ENCODE measurements at regions not wholly inside any gene's neighbourhood (a gene's known extent, or its start where the extent isn't known, plus 50 kb on each side); places are given as distances from the start of the nearest gene placed in this dataset.
"Not testable (repeated sequence)": the region's sequence is repeated elsewhere in the genome, so short reads cannot be mapped to it uniquely, and the experiment has no call there.

DNA sequence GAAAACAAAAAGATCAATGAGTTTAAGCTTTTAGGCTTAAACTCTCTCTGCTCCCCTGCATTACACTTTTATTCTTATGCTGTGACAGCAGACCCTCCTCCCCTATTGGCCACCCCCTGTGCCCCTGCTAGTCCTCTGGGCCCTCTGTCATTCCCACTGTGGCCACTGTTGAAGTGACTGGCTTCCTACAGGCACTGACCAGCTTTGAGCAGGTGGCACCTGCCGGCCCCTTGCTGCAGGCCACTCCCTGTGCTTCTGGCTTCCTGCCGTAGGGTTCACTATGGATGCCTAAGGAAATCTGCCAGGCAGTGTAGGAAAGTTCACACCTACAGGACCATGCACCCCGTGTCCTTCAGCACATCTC lies 156.5 kb upstream of the L3MBTL4 start:
- TF ChIP-seq, protein P1, sequence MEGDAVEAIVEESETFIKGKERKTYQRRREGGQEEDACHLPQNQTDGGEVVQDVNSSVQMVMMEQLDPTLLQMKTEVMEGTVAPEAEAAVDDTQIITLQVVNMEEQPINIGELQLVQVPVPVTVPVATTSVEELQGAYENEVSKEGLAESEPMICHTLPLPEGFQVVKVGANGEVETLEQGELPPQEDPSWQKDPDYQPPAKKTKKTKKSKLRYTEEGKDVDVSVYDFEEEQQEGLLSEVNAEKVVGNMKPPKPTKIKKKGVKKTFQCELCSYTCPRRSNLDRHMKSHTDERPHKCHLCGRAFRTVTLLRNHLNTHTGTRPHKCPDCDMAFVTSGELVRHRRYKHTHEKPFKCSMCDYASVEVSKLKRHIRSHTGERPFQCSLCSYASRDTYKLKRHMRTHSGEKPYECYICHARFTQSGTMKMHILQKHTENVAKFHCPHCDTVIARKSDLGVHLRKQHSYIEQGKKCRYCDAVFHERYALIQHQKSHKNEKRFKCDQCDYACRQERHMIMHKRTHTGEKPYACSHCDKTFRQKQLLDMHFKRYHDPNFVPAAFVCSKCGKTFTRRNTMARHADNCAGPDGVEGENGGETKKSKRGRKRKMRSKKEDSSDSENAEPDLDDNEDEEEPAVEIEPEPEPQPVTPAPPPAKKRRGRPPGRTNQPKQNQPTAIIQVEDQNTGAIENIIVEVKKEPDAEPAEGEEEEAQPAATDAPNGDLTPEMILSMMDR (IDR thresholded peaks at IDR 0.05; ENCODE audit: extremely low read depth, missing control alignments), result no peak
- DNase-seq (ENCODE audit: low spot score), result no peak

DNA sequence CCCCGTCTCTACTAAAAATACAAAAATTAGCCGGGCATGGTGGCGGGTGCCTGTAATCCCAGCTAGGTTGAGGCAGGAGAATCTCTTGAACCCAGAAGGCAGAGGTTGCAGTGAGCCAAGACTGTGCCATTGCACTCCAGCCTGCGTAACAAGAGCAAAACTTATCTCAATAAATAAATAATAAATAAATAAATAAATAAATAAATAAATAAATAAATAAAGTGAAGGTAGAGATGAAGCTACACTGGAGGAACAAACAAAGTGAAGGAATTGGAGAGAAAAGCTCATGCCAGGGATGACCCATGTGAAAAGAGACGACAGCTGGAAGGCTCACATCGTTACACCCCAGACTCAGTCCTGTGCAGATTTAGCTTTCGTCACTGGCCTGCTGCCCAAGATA lies 157.3 kb upstream of the ARHGAP28 start:
- DNase-seq (ENCODE audit: low spot score), result not testable (repeated sequence)

DNA sequence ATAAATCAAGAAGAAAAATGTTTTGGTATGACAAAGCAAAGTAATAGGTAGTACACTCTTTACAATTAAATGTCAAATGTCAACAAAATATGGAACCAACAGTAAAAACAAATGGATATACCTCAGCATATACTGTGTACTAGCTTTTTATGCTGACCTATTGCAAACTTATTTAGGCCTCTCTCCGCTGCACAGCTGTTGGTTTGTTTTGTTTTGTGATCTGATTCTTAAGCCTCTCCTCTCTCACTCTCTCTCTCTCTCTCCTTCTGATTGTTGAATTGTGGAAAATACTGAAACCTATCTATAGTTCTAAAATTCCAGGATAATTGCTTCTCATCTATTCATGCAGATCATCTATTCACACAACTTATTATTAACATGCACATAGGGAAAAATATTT lies 154.9 kb upstream of the ARHGAP28 start:
- TF ChIP-seq, protein P1 (IDR thresholded peaks at IDR 0.05; ENCODE audit: extremely low read depth, missing control alignments), result no peak
- no peak for DNase-seq (ENCODE audit: low spot score)

DNA sequence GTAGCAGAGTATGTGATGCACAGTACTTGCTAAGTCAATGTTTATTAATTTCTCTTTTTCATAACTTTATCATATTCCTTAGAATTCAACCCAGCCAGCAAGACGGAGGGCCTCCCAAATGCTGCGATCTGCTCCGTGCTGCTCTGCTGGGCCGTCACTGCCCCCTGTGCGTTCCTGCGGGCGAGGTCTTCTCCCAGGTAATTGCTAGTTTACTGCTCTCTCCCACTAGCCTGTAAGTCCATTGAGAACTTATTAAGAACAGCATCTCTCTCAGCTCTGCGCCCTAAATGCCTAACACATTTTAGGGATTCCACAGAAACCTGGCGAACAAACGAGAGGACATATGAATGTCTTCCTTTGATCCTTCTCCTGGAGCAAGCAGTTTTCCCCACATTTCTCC lies 153.6 kb upstream of the ARHGAP28 start:
- TF ChIP-seq, protein P1 (IDR thresholded peaks at IDR 0.05; ENCODE audit: extremely low read depth, missing control alignments), result no peak
- DNase-seq (ENCODE audit: low spot score), result no peak

DNA sequence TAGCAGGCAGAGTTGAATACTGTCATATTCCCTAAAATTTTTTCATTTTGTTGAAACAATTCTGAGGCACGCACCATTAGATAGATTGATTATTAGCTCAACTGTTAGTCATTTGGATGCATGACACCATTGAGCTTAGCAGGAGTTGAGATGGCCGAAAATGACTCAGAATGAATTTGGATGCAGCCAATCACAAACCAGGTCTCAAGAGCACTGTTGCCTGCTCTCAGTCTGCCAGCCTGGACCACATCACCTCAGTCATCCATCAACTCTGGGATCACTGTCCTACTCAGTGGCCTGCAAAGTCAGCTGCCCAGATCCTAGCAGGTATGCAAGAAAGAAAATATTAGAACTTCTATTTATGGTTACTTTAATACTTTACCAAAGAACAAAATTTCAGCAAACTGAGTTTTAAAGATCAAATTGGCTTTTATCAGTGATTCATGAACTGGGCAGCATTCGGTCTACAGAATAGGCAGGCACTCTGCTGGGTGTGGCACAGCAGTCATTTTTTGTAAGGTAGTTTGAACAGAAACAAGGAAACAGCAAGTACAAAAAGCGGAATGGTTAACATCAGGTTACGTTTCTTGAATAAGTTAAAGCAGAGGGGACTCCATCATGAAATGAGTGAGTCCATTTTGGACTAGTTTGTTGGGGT lies 152.7 kb upstream of the ARHGAP28 start:
- no peak for DNase-seq (ENCODE audit: low spot score)
- TF ChIP-seq, protein P1 (IDR thresholded peaks at IDR 0.05; ENCODE audit: extremely low read depth, missing control alignments), result no peak

DNA sequence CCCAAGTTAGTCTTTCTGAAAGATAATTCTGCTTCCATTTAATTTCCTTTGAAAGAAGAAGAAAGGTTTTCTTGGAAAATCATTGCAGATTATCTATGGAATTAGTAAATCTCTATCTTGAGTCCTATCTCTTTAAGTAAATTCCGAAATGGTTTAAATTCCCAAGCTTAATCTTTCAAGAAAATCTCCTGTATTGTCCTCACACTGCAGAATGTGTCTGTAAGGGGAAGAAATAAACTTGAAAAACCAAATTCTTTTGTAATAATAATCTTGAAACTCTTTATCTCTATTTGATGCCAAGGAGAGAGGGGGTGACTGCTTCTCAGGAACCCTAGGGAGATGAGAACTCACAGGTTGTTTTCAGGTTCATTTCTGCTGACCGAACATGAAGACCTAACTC lies 150.8 kb upstream of the ARHGAP28 start:
- DNase-seq (ENCODE audit: low spot score), result no peak

DNA sequence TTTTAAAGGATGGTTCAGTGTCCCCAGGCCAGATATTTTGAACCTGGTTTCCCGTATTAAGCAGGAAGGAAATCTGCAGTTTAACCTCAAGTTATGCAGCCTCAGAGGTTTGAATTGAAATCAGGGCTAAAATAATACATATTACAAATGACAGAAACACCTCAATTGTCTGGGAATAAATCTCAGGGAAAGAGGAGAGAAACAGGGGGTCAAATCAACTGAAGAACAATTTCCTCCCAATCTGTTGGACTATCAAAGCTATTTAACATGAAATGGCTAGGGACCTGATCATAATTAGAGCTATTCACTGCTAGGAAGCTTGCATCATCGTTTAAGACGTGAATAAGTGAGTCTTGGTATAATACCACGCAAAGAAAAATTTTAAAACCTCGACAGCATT lies 150.0 kb upstream of the ARHGAP28 start:
- no peak for DNase-seq (ENCODE audit: low spot score)
- TF ChIP-seq, protein P1 (IDR thresholded peaks at IDR 0.05; ENCODE audit: extremely low read depth, missing control alignments), result no peak

More for the DNA sequence above, 150.8 kb upstream of the ARHGAP28 start:
- TF ChIP-seq, protein P1 (IDR thresholded peaks at IDR 0.05; ENCODE audit: extremely low read depth, missing control alignments), result no peak

DNA sequence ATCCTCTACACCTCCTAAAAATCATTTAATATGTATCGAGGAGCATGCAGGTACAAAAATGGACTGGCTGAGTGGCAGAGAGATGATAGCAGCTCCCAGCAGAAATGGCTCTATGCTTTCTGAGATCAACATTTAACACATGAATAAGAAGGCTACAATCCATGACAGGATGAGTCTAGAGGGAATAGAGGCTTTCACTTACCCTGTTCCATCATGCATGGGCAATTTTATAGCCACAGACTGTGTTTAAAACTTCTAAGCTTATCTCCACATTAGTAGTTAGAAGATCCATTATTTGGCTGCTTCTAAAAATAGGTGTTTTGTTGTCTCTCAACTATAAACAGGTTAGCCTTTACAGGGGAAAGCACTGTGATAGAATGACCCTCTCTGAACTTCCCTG lies 149.1 kb upstream of the ARHGAP28 start:
- TF ChIP-seq, protein P1 (IDR thresholded peaks at IDR 0.05; ENCODE audit: extremely low read depth, missing control alignments), result no peak
- no peak for DNase-seq (ENCODE audit: low spot score)

Data from GM20000 (cell line).